NCI-H526 (cell line): ENCODE measurements at regions not wholly inside any gene's neighbourhood (a gene's known extent, or its start where the extent isn't known, plus 50 kb on each side); places are given as distances from the start of the nearest gene placed in this dataset.

Experiments used
- DNase-seq, 2 experiments: peaks; one replicate each; lab custom pipeline; 2025; lab: John Stamatoyannopoulos, UW

DNA sequence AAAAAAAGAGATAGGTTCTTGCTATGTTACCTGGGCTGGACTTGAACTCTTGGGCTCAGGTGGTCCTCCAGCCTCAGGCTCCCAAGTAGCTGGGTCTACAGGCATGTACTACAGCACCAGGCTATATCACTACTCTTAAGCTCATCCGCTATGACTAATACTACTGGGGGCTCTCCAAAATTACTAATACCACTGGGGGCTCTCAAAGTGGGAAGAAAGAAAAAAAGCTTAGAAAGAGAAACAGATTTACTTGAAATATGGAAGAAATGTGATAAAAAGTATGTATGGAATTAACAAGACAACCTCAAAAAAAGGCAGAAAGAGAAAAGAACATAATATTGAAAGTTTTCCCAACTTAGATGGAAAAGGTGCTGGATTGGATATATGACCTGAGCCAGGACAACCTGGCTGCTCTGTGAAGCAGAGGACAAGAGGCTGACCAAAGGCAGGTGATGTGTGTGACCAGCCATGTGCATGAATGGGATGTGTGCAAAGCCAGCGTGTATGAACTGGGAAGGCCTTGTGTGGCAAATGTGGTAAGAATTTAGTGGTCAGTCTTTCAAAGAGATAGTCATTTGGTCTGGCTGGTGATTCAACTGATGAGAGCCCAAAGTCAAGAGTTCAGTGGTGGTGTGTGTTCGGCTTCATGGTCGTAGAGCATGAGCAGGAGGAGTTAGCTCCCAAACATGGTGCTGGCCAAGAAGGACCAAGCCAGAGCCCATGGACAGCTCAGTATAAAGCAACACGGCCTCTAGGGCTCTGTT, 232.4 kb upstream of the KLF14 start:
- no peak for DNase-seq

DNA sequence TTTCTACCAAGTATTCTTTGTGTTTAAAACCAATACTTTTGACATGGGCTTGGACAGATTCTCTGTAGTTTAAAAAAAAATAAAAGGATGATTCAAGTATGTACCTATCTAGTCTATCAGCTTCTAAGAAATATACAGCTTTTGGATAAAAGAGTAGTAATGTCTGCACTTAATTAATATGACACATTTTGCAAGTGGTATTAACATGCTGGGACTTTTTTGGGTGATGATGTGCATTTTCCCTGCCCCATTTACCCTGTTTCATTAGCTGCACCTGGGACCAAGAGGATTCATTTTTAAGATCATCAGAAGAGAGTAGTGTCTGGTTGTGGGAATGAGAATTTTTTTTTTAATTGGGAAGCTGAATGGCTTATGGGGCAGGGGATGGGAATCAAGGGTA, 236.2 kb upstream of the KLF14 start:
- no peak for DNase-seq

DNA sequence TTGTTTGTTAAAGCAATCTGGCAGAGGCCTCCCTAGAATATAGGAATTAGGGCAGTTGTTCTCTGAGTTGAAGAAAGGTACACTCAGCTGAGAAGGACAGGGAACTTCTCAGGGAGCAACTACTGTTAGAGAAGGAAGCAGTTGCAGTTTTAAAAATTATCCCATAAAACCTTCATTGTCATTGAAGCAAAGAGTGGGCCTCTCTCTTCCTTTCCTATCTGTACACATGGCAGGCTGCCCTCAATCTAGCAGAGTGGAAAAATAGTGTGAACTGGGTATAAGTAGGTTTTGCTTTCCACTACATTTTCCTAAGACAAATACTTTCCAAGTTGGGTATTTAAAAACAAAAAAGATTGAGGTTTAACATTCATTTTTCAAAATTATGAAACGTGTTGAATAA, 236.7 kb upstream of the KLF14 start:
- DNase-seq = no peak

GRCh38 chr7:130971297-130971696, 237.3 kb upstream of the KLF14 start:
- no peak for DNase-seq

DNA sequence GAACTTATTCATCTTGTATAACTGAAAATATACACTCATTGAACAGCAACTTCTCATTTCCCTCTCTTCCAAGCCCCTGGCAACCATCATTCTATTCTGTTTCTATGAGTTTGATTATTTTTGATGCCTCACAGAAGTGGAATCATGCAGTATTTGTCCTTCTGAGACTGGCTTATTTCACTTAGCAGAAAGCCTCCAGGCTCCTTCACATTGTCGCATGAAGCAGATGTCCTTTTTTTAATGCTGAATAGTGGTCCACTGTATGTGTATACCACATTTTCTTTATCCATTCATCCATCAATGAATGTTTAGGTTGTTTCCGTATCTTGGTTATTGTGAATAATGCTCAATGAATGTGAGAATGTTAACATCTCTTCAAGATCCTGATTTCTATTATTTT, 238.2 kb upstream of the KLF14 start:
- DNase-seq = no peak

GRCh38 chr7:130973637-130974036, 239.6 kb upstream of the KLF14 start:
- no peak for DNase-seq

- DNase-seq = no peak
Observed at GRCh38 chr7:130974169-130974568, 240.2 kb upstream of the KLF14 start.

DNA sequence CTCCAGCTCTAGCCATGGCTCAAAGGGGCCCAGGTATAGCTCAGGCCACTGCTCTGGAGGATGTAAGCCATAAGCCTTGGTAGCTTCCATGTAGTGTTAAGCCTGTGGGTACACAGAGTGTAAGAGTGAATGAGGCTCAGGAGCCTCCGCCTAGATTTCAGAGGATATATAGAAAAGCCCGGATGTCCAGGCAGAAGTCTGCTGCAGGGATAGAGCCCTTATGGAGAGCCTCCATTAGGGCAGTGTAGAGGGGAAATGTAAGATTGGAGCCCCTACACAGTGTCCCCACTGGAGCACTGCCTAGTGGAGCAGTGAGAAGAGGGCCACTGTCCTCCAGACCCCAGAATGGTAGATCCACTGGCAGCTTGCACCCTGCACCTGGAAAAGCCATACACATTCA, 240.8 kb upstream of the KLF14 start:
- DNase-seq = no peak

DNA sequence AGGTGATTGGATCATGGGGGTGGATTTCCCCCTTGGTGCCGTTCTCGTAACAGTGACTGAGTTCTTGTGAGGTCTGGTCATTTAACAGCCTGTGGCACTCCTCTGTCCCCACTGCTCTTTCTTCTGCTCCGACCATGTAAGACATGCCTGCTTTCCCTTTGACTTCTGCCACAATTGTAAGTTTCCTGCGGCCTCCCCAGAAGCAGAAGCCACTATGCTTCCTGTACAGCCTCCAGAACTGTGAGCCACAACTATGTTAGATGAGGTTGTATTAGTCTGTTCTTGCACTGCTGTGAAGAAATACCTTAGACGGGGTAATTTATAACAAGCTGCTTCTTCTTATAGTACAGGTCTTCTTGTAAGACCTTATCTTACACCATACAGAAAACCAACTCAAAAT, 241.7 kb upstream of the KLF14 start:
- DNase-seq = no peak

- peak; percentile 24 to 55 for DNase-seq
Observed at GRCh38 chr7:130982160-130982638, 248.2 kb upstream of the KLF14 start.

- no peak for DNase-seq
Observed at GRCh38 chr7:130982651-130983050, 248.6 kb upstream of the KLF14 start.

GRCh38 chr7:130985361-130985760, 251.4 kb upstream of the KLF14 start:
- no peak for DNase-seq

GRCh38 chr7:130986261-130986690, 252.3 kb upstream of the KLF14 start:
- no peak for DNase-seq

DNA sequence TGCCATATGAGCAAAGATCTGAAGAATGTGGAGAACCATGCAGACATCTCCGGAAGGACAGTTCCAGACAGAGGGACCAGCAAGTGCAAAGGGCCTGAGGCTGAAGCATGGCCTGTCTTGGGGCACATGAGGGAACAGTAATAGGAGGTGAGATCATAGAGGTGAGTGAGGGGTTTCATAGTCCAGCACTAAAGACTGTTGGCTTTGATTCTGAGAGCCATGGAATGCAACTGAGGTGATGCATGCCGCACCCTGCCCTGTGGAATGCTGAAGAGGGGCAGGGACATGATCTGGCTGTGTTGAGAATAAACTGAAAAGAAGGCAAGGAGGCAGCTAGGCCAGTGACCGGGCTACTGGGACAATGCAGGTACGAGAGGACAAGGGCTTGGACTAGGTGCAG, 253.1 kb upstream of the KLF14 start:
- no peak for DNase-seq

- DNase-seq = no peak
Observed at GRCh38 chr7:130988443-130988842, 254.4 kb upstream of the KLF14 start.

DNA sequence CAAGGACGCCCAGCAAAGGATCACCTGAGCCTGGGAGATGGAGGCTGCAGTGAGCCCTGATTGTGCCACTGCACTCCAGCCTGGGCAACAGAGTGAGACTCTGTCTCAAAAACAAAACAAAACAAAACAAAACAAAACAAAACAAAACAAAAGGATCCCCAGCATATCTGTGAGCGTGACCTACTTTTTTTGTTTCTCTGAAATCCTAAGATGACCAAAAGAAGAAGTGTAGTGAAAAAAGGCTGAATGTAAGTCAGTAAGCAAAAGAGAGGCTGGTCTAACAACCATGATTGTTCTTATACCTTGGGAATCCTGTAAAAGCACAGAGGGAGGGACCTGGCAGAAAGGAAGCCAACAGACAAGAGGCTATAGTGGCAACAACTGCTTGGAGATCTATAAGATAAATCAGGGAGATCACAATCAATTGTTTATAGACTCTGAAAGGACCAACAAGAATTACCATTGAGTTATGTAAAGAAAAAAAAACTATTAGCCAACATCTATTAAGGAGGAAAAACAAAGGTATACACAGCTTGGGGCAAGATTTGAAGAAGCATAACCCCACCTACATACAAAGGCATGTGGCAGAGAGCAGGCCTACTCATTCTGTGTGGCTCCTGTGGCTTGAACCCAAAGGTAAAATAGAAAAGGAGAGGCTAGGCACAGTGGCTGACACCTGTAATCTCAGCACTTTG, 255.2 kb upstream of the KLF14 start:
- DNase-seq = no peak

DNA sequence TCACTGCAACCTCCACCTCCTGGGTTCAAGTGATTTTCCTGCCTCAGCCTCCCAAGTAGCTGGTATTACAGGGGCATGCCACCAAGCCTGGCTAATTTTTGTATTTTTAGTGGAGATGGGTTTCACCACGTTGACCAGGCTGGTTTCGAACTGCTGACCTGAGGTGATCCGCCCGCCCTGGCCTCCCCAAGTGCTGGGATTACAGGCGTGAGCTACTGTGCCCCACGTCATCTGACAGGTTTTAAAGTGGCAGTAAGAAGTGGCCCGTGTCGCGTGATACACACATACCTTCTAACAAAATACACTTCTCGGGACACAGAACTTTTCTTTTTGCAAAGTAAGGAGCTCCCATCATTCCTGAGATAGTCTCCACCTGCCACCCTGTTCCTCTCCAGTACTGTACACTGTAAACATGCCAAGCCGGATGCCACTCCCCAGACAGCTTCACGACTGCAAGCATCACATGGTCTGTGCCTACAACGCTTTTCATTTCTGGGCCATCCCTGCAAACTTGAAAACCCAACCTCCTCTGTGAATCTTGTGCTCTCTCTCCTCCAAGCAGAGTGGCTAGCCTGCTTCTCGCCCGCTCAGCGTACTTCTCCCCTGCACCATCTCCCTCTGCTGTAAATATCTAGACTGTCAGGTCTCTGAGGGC, 256.3 kb upstream of the KLF14 start:
- no peak for DNase-seq

GRCh38 chr7:130993671-130994365, 259.8 kb upstream of the KLF14 start:
- no peak for DNase-seq

DNA sequence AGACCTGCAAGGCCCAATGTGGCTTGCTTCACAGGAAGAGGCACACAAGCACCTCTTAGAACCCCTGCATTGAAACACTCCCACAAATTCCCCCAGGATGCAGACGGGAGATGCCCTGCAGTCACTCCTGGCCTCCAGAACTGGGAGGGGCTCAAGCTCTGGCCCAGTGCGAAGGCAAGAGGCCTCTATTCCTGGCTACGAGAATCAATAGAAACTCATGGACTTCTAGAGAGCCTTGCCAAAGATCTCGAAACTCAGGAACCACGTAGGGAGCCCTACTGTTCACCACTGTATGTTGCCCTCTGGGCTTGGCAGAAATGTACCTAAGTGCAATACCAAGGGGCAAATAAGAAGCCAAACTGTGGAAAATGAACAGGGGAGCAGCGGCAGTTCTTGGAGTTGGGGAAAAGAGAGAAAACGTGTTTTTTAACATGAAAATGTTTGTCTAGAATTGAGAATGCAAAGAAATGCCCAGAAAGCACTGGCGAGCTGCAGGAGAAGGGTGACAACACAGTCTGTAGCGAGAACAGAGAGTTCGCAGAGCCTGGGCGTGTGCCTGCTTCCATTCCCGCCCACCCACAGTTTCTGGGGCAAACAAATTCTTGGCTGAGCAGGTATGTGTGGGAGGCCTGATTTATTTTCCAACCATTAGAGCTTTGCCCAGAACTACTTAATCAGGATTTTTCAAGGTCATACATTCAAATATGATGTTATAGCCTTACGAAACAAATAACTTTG, 260.5 kb upstream of the KLF14 start:
- no peak for DNase-seq

- DNase-seq = no peak
Observed at GRCh38 chr7:130995252-130996081, 261.5 kb upstream of the KLF14 start.
